AG09319 (cell line): ENCODE measurements at regions not wholly inside any gene's neighbourhood (a gene's known extent, or its start where the extent isn't known, plus 50 kb on each side); places are given as distances from the start of the nearest gene placed in this dataset.

Experiments used
- DNase-seq: peaks from one replicate; pipeline ENCODE4 v3.0.0-alpha.2; 2010; ENCODE audit warnings: low read depth; ENCODE audit errors: extremely low read depth
- CTCF ChIP-seq: IDR thresholded peaks from 2 replicates; pipeline ENCODE4 v1.5.1; 2011; ENCODE audit warnings: low read depth, mild to moderate bottlenecking, inconsistent platforms, low read length, moderate library complexity

DNA sequence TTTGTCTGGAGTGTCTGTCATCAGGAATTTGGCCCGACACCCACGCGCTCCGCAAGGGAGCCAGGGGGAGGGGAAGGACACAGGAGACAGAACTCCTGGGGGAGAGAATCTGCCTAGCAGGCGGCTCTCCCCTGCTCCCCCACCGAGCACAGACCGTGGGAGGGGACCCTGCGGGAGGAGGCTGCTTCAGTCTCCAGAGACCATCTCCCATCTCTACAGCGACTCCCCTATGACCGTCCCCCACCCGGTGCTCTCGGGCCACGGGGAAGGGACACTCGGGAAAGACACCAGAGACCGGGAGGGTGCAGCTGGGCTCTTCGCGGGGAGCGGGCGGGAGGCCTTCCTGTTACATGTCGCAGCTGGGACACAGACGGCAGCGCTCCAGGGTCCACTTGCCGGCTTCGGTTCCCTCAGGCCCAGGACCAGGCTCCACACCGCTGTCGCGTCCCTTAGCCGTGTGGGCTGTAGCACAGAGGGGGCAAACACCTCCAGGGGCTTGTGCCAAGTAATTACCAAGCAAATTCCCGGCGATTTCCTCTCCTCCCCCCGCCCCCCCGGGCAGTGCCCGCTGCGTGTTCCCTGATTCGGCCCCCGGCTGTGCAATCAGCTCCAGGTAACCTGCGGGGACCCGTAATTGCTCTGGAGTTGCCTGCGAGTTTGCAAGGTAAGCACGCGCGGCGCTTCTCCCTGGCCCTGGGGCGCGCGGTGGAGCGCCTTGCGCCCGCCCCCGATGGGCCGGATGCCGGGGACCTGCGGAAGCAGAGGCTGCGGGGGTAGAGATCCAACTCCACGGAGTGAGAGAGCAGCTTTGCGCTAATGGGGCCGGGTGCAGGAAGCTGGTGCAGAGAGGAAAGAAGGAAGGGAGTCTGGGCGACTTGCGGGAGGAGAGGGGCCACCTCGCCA lies 155.1 kb upstream of the CADM1 start:
- TF ChIP-seq CTCF, result no peak
- DNase-seq, result no peak

DNA sequence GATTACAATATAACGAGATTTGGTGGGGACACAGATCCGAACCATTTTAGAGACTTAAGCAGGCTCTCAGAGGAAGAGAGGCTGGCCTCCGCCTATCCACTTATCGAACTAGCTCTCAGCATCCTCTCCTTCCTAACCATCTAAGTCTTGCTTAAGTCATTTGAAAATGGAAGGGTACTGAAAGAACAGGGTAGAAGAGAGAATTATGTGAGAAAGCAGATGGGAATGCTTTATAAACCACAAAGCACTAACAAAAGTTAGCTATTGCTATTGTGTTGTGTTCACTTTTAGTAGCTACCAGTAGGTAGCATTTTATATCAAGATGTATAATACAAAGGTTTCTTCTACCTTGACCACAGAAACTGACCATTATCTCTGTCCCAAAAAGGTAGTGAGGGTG lies 153.4 kb upstream of the CADM1 start:
- no peak for DNase-seq
- no peak for TF ChIP-seq CTCF

DNA sequence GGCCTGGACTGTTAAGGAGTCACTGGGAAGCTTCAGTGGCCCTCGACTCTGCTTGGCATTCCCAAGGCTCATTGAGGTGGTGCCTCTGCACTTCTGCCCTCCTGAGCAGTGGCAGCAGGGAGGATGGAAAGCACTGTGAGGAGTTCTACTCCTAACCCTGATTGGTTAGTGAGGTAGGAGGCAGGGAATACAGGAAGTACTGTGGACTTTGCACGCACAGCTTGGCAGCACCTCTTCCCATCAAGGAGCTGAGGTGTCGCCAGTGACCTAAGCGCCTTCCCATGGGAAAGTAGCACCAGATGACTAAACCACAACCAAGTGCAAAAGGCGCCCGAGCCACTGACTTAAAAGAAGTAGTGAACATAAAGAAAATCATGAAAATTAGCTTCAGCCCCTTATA lies 152.5 kb upstream of the CADM1 start:
- TF ChIP-seq CTCF, result no peak
- no peak for DNase-seq

- no peak for TF ChIP-seq CTCF
- DNase-seq, result no peak
These were observed 151.8 kb upstream of the CADM1 start for GRCh38 chr11:115656041-115656440.

DNA sequence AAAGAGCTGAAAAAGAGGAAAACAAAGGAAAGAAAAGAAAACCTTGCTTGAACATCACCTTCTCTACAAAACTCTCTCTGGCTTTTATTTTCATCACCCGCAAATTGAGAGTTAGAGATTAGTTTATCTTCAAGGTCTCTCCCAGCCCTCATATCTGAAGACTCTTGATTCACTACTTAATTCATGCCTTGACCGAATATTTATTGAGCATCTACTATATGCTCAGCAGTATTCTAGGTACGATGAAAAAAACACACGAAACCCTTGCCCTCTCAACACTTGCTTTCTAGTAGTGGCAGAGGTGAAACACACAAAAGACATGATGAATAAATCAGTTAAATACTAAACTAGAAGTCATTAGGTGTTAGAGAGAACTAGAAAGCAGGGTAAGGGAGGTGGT lies 150.6 kb upstream of the CADM1 start:
- DNase-seq, result no peak
- no peak for TF ChIP-seq CTCF

DNA sequence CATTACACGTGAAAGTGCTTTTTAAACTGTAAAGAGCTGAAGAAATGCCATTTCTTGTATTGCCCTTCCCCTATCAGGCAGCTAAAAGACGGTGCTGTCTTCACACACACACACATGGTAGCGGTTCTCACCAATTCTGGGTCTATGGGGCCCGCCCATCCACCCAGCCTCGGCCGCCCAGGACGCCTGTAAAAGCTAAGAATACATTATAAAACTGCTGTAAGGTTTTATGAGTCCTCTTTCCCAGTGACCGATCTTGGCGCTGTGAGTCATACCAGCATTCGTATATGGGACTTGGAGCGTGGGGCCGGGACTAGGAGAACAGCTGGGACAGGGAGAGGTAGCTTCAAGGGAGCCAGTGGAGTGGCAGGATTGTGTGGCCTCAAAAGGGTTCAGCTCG lies 149.7 kb upstream of the CADM1 start:
- DNase-seq, result no peak
- no peak for TF ChIP-seq CTCF

- no peak for DNase-seq
These were observed 148.9 kb upstream of the CADM1 start for GRCh38 chr11:115653076-115653475.

More at GRCh38 chr11:115653076-115653475, 148.9 kb upstream of the CADM1 start:
- TF ChIP-seq CTCF, result no peak
